ENCODE measurements at regions not wholly inside any gene's neighbourhood (a gene's known extent, or its start where the extent isn't known, plus 50 kb on each side); places are given as distances from the start of the nearest gene placed in this dataset.

DNA sequence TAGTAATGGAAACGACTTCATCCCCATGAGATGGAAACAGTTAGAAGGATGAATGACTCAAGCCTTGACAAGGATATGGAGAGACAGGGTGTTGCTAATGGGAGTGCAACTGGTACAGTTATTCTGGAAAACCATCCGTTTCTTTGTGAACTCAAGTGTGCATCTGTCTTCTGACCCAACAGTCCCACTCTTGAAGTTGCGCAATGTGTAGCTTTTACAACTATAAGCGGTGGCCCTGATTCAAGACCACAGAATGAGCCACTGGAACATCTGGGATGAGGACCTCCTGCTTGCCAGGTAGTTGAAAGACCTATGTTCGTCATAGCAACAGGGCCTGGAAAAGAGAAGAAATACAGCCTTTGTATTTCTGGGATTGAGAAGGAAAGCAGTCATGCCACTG lies 115.8 kb upstream of the GMDS start:
- TF ChIP-seq, protein P1, sequence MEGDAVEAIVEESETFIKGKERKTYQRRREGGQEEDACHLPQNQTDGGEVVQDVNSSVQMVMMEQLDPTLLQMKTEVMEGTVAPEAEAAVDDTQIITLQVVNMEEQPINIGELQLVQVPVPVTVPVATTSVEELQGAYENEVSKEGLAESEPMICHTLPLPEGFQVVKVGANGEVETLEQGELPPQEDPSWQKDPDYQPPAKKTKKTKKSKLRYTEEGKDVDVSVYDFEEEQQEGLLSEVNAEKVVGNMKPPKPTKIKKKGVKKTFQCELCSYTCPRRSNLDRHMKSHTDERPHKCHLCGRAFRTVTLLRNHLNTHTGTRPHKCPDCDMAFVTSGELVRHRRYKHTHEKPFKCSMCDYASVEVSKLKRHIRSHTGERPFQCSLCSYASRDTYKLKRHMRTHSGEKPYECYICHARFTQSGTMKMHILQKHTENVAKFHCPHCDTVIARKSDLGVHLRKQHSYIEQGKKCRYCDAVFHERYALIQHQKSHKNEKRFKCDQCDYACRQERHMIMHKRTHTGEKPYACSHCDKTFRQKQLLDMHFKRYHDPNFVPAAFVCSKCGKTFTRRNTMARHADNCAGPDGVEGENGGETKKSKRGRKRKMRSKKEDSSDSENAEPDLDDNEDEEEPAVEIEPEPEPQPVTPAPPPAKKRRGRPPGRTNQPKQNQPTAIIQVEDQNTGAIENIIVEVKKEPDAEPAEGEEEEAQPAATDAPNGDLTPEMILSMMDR (IDR thresholded peaks at IDR 0.05), result no peak
- TF ChIP-seq POLR2A (IDR thresholded peaks at IDR 0.05), result no peak
